SK-N-SH treated with all-trans-retinoic acid at 6 μM for 48 hours (cell line): ENCODE measurements at regions not wholly inside any gene's neighbourhood (a gene's known extent, or its start where the extent isn't known, plus 50 kb on each side); places are given as distances from the start of the nearest gene placed in this dataset.

Source experiments
- ATAC-seq: fragments of 200-7000 bp; cut with Tn5 transposase; 3 replicates; pipeline ENCODE4 v1.9.1; 2020; ENCODE audit warnings: mild to moderate bottlenecking, moderate library complexity
- ARNTL ChIP-seq: fragments of 450-650 bp; formaldehyde crosslinking; IDR thresholded peaks from 2 replicates; pipeline ENCODE4 v1.5.0; 2020; ENCODE audit warnings: low read depth, mild to moderate bottlenecking, moderate library complexity, borderline replicate concordance
- CREB5 ChIP-seq: fragments of 250-450 bp; sonication (Bioruptor Pico); IDR thresholded peaks from 2 replicates; pipeline ENCODE4 v1.5.1; 2020; ENCODE audit warnings: low read depth, mild to moderate bottlenecking, moderate library complexity
- CSRNP3 ChIP-seq: fragments of 250-450 bp; sonication (Bioruptor Pico); IDR thresholded peaks from 2 replicates; pipeline ENCODE4 v1.5.1; 2021; ENCODE audit warnings: mild to moderate bottlenecking, moderate library complexity
- ESRRG ChIP-seq: fragments of 250-450 bp; sonication (Bioruptor Pico); IDR thresholded peaks from 2 replicates; pipeline ENCODE4 v1.6.1; 2021; ENCODE audit warnings: mild to moderate bottlenecking
- GLIS3 ChIP-seq: fragments of 250-450 bp; sonication (Bioruptor Pico); IDR thresholded peaks from 2 replicates; pipeline ENCODE4 v1.5.0; 2020; ENCODE audit warnings: mild to moderate bottlenecking, moderate library complexity
- ISL1 ChIP-seq: fragments of 250-450 bp; sonication (Bioruptor Pico); IDR thresholded peaks from 2 replicates; pipeline ENCODE4 v2.1.2; 2022; ENCODE audit warnings: mild to moderate bottlenecking, moderate library complexity
- OSR1 ChIP-seq: fragments of 250-450 bp; sonication (Bioruptor Pico); IDR thresholded peaks from 2 replicates; pipeline ENCODE4 v1.8.0; 2022; ENCODE audit warnings: moderate library complexity, mild to moderate bottlenecking, inconsistent platforms
- PATZ1 ChIP-seq: fragments of 250-450 bp; sonication (Bioruptor Pico); IDR thresholded peaks from 2 replicates; pipeline ENCODE4 v1.8.0; 2020; ENCODE audit warnings: mild to moderate bottlenecking, moderate library complexity, borderline replicate concordance
- POU6F1 ChIP-seq: fragments of 250-450 bp; sonication (Bioruptor Pico); IDR thresholded peaks from 2 replicates; pipeline ENCODE4 v1.8.0; 2021; ENCODE audit warnings: low read depth, mild to moderate bottlenecking, moderate library complexity, borderline replicate concordance
- RARB ChIP-seq: fragments of 250-450 bp; sonication (Bioruptor Pico); IDR thresholded peaks from 2 replicates; pipeline ENCODE4 v1.8.0; 2021; ENCODE audit warnings: mild to moderate bottlenecking, moderate library complexity
- SNAI2 ChIP-seq: fragments of 250-450 bp; sonication (Bioruptor Pico); IDR thresholded peaks from 2 replicates; pipeline ENCODE4 v1.5.0; 2020; ENCODE audit warnings: mild to moderate bottlenecking, moderate library complexity
- TCF4 ChIP-seq: fragments of 250-450 bp; sonication (Bioruptor Pico); IDR thresholded peaks from 2 replicates; pipeline ENCODE4 v1.8.0; 2021; ENCODE audit warnings: mild to moderate bottlenecking, moderate library complexity, borderline replicate concordance
- TSHZ2 ChIP-seq: fragments of 250-450 bp; sonication (Bioruptor Pico); IDR thresholded peaks from 2 replicates; pipeline ENCODE4 v1.5.0; 2020; ENCODE audit warnings: mild to moderate bottlenecking, moderate library complexity
- ZC3H10 ChIP-seq: fragments of 250-450 bp; sonication (Bioruptor Pico); IDR thresholded peaks from 2 replicates; pipeline ENCODE4 v1.5.1; 2021; ENCODE audit warnings: mild to moderate bottlenecking, moderate library complexity
- ZFP3 ChIP-seq: fragments of 250-450 bp; sonication (Bioruptor Pico); IDR thresholded peaks from 2 replicates; pipeline ENCODE4 v1.5.0; 2020; ENCODE audit warnings: mild to moderate bottlenecking, moderate library complexity
- ZFP30 ChIP-seq: fragments of 450-650 bp; formaldehyde crosslinking; IDR thresholded peaks from 2 replicates; pipeline ENCODE4 v1.5.0; 2022; ENCODE audit warnings: mild to moderate bottlenecking, moderate library complexity
- ZNF565 ChIP-seq: fragments of 450-650 bp; formaldehyde crosslinking; conservative IDR thresholded peaks from 2 replicates; pipeline ENCODE4 v1.5.0; 2020; ENCODE audit warnings: low read depth, mild to moderate bottlenecking, moderate library complexity
- ZNF70 ChIP-seq: fragments of 450-650 bp; formaldehyde crosslinking; IDR thresholded peaks from 2 replicates; pipeline ENCODE4 v1.5.0; 2020; ENCODE audit warnings: mild to moderate bottlenecking, moderate library complexity
- ZNF8 ChIP-seq: fragments of 450-650 bp; formaldehyde crosslinking; IDR thresholded peaks from 2 replicates; pipeline ENCODE4 v1.5.0; 2020; ENCODE audit warnings: mild to moderate bottlenecking, moderate library complexity

- TF ChIP-seq SNAI2 (CRISPR knock-in tag) (no peak), CSRNP3 (CRISPR knock-in tag) (no peak), ESRRG (CRISPR knock-in tag) (no peak), ZC3H10 (CRISPR knock-in tag) (no peak), ISL1 (CRISPR knock-in tag) (no peak)
- peak; percentile 62; the same call in 2 of the 3 replicates for ATAC-seq
Observed at GRCh38 chr3:44030687-44031305, 210.9 kb upstream of the TOPAZ1 start.

- ATAC-seq = no peak
- TF ChIP-seq ARNTL (CRISPR knock-in tag) (no peak), ZNF70 (no peak), TSHZ2 (no peak), RARB (CRISPR knock-in tag) (no peak), POU6F1 (no peak), OSR1 (CRISPR knock-in tag) (no peak), GLIS3 (CRISPR knock-in tag) (no peak), ISL1 (CRISPR knock-in tag) (no peak), ZC3H10 (CRISPR knock-in tag) (no peak), ZNF8 (CRISPR knock-in tag) (no peak), CREB5 (no peak), PATZ1 (CRISPR knock-in tag) (no peak), CSRNP3 (CRISPR knock-in tag) (no peak), ESRRG (CRISPR knock-in tag) (no peak), ZFP3 (CRISPR knock-in tag) (no peak), TCF4 (CRISPR knock-in tag) (no peak), ZFP30 (CRISPR knock-in tag) (no peak), ZNF565 (no peak)
- TF ChIP-seq, all 23 proteins: peak for 0
Observed at GRCh38 chr3:44031387-44032380, 210.0 kb upstream of the TOPAZ1 start.
